ENCODE measurements at regions not wholly inside any gene's neighbourhood (a gene's known extent, or its start where the extent isn't known, plus 50 kb on each side); places are given as distances from the start of the nearest gene placed in this dataset.
"Not testable (repeated sequence)": the region's sequence is repeated elsewhere in the genome, so short reads cannot be mapped to it uniquely, and the experiment has no call there.

DNA sequence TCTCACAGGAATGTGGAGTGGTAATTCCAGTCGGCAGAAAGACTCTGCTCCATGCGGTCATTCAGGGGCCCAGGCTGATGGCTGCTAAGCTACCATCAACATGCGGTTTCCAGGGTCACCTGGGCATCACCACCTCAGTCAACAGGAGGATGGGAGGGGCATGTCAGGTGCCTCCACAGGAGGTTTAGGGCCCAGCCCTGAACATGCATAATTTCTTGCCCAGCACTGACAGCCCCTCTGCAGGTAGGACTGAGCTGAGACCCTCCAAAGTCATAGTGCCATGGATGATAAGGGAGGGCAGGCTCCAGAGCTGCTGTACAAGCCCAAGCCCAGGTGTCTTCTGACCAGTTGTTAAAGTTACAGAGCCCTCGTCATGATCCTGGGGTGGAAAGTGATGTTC, 244.0 kb upstream of the SFSWAP start:
- H2AFZ ChIP-seq (replicated peaks), result no peak overlapping the region
- Mint-ChIP-seq H3K9me3 (peaks cover 2% of the 10 kb centered on the region), H3K4me1 (peaks cover 4% of the 10 kb centered on the region), H3K4me3 (no peak overlapping the region), H3K27me3 (ENCODE audit: insufficient read depth, low read depth) (no peaks in the 10 kb centered on the region), H3K36me3 (no peaks in the 10 kb centered on the region), H3K27ac (no peak overlapping the region)
- no peaks in the 10 kb centered on the region for H3K79me2 ChIP-seq (ENCODE audit: low read depth)
- no peak for DNase-seq (ENCODE audit: low spot score)
- H3K4me3 ChIP-seq, result no peak overlapping the region
- H3K9me3 ChIP-seq (ENCODE audit: low read depth), result no peaks in the 10 kb centered on the region
- no peak overlapping the region for H3K4me2 ChIP-seq
- TF ChIP-seq EZH2phosphoT487 (IDR thresholded peaks at IDR 0.05) (no peak), EZH2 (IDR thresholded peaks at IDR 0.05) (no peak)
- TF ChIP-seq, protein P1, sequence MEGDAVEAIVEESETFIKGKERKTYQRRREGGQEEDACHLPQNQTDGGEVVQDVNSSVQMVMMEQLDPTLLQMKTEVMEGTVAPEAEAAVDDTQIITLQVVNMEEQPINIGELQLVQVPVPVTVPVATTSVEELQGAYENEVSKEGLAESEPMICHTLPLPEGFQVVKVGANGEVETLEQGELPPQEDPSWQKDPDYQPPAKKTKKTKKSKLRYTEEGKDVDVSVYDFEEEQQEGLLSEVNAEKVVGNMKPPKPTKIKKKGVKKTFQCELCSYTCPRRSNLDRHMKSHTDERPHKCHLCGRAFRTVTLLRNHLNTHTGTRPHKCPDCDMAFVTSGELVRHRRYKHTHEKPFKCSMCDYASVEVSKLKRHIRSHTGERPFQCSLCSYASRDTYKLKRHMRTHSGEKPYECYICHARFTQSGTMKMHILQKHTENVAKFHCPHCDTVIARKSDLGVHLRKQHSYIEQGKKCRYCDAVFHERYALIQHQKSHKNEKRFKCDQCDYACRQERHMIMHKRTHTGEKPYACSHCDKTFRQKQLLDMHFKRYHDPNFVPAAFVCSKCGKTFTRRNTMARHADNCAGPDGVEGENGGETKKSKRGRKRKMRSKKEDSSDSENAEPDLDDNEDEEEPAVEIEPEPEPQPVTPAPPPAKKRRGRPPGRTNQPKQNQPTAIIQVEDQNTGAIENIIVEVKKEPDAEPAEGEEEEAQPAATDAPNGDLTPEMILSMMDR (IDR thresholded peaks at IDR 0.05), result no peak
- H3F3A ChIP-seq (ENCODE audit: low read depth), result no peaks in the 10 kb centered on the region
- no peaks in the 10 kb centered on the region for H3K27me3 ChIP-seq
- H3K4me1 ChIP-seq, result no peaks in the 10 kb centered on the region
- no peaks in the 10 kb centered on the region for H3K36me3 ChIP-seq
- H3K9ac ChIP-seq, result no peak overlapping the region
- H3K27ac ChIP-seq, result no peak overlapping the region
- no peaks in the 10 kb centered on the region for H4K20me1 ChIP-seq (ENCODE audit: low read depth)

DNA sequence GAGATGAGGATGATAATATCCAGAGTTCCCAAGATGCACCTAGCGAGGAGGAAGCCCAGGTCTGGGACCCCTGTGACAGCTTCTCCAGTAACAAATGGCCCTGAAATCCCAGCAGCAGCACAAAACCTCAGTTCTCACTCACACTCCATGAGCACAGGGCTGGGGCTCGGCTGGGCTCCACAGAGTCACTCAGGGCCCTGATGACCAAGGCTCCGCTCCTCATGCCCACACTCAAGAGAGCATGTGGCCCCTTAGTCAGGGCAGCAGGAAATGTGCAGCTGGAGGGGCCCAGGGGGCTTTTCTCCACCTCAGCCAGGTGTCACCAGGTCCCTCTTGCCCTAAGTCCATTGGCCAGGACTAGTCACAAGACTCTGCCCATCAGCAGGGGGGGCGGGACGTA, 242.7 kb upstream of the SFSWAP start:
- Histone ChIP-seq H3K4me2 (no peak overlapping the region), H3K4me3 (no peak overlapping the region), H4K20me1 (ENCODE audit: low read depth) (no peaks in the 10 kb centered on the region), H3K36me3 (no peaks in the 10 kb centered on the region), H3K79me2 (ENCODE audit: low read depth) (no peaks in the 10 kb centered on the region), H3K4me1 (no peaks in the 10 kb centered on the region), H2AFZ (replicated peaks) (no peak overlapping the region), H3F3A (ENCODE audit: low read depth) (no peaks in the 10 kb centered on the region), H3K9ac (no peak overlapping the region), H3K27ac (no peak overlapping the region), H3K9me3 (ENCODE audit: low read depth) (no peaks in the 10 kb centered on the region), H3K27me3 (no peaks in the 10 kb centered on the region)
- H3K27me3 Mint-ChIP-seq (ENCODE audit: insufficient read depth, low read depth), result no peaks in the 10 kb centered on the region
- H3K9me3 Mint-ChIP-seq, result peaks cover 2% of the 10 kb centered on the region
- H3K4me1 Mint-ChIP-seq, result peaks cover 4% of the 10 kb centered on the region
- TF ChIP-seq EZH2phosphoT487 (IDR thresholded peaks at IDR 0.05), result no peak
- TF ChIP-seq EZH2 (IDR thresholded peaks at IDR 0.05), result no peak
- TF ChIP-seq, protein P1 (IDR thresholded peaks at IDR 0.05), result no peak
- DNase-seq (ENCODE audit: low spot score), result no peak
- no peak overlapping the region for H3K27ac Mint-ChIP-seq
- H3K36me3 Mint-ChIP-seq, result no peaks in the 10 kb centered on the region
- no peak overlapping the region for H3K4me3 Mint-ChIP-seq

DNA sequence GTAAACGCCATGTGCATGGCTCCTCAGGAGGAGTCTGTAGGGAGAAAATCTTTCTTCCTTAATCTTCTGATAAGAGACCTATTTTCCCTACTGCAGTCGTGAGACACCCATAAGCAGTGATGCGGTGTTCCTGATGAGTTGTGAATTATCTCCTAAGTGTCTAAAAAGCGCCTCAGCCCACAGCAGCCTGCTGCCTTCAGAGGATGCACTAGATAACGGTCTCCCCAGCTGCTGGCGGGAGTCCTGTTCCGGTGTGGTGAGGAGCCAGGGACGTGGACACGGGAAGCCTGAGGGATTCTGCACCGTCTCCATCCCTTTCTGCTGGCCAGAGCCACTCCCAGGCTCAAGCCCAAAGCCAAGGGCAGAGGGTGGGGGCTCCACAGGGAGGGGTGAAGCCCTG, 240.9 kb upstream of the SFSWAP start:
- not testable (repeated sequence) for H3K27ac ChIP-seq; H3K36me3 ChIP-seq; H2AFZ ChIP-seq (replicated peaks); H3F3A ChIP-seq (ENCODE audit: low read depth); H3K4me2 ChIP-seq; H3K4me3 ChIP-seq; H3K9ac ChIP-seq; H3K27me3 ChIP-seq; H3K79me2 ChIP-seq (ENCODE audit: low read depth); H3K9me3 ChIP-seq (ENCODE audit: low read depth); H3K36me3 Mint-ChIP-seq; H4K20me1 ChIP-seq (ENCODE audit: low read depth); H3K4me1 Mint-ChIP-seq; H3K9me3 Mint-ChIP-seq; H3K4me3 Mint-ChIP-seq; H3K27me3 Mint-ChIP-seq (ENCODE audit: insufficient read depth, low read depth); DNase-seq (ENCODE audit: low spot score); H3K4me1 ChIP-seq; H3K27ac Mint-ChIP-seq

DNA sequence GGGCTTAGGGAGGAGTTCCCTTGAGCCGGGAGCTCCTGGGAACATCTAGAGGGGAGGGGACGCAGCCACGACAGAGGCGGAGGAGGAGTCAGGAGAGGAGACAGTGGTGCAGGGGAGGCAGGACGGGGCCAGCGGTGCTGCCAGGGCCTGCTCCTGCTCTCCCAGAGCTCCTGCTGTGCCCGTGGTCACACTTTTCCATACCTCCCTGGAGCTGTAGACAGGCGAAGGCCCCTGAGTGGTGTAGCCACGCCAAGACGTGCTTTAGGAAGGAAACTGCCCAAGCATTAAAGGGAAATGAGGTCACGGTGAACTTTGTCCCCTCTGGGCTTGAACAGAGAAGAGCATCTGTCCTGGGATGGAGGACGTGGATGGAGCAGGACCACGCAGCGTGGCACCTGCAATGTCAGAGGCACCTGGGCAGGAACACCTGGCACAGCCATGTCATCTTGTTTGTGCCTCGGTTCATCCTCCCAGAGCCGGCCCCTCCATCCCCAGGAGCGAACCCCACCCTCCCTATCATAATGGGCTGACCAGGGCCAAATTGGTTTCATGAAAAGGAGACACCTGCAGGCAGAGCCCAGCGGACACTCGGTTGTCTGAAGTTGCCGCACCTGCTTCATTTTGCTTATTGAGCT, 239.5 kb upstream of the SFSWAP start:
- H3F3A ChIP-seq (ENCODE audit: low read depth), result no peaks in the 10 kb centered on the region
- H4K20me1 ChIP-seq (ENCODE audit: low read depth), result no peaks in the 10 kb centered on the region
- H3K36me3 ChIP-seq, result no peaks in the 10 kb centered on the region
- Mint-ChIP-seq H3K9me3 (peaks cover 4% of the 10 kb centered on the region), H3K36me3 (no peaks in the 10 kb centered on the region), H3K4me3 (no peak overlapping the region), H3K4me1 (peaks cover 4% of the 10 kb centered on the region), H3K27me3 (ENCODE audit: insufficient read depth, low read depth) (no peaks in the 10 kb centered on the region), H3K27ac (no peak overlapping the region)
- H3K4me2 ChIP-seq, result no peak overlapping the region
- no peak overlapping the region for H3K9ac ChIP-seq
- DNase-seq (ENCODE audit: low spot score), result peak; percentile 32
- TF ChIP-seq EZH2 (IDR thresholded peaks at IDR 0.05) (no peak), EZH2phosphoT487 (IDR thresholded peaks at IDR 0.05) (no peak)
- TF ChIP-seq, protein P1 (IDR thresholded peaks at IDR 0.05), result no peak
- no peaks in the 10 kb centered on the region for H3K9me3 ChIP-seq (ENCODE audit: low read depth)
- no peaks in the 10 kb centered on the region for H3K4me1 ChIP-seq
- H3K4me3 ChIP-seq, result no peak overlapping the region
- H3K79me2 ChIP-seq (ENCODE audit: low read depth), result no peaks in the 10 kb centered on the region
- H3K27ac ChIP-seq, result no peak overlapping the region
- no peaks in the 10 kb centered on the region for H3K27me3 ChIP-seq
- H2AFZ ChIP-seq (replicated peaks), result peak overlapping the region; percentile 50
